Kidney tubule cell (primary cell): ENCODE measurements at regions not wholly inside any gene's neighbourhood (a gene's known extent, or its start where the extent isn't known, plus 50 kb on each side); places are given as distances from the start of the nearest gene placed in this dataset.

ENCODE experiments used
- DNase-seq: peaks from one replicate; pipeline ENCODE4 v3.0.0-alpha.2; 2018; ENCODE audit warnings: low spot score

DNA sequence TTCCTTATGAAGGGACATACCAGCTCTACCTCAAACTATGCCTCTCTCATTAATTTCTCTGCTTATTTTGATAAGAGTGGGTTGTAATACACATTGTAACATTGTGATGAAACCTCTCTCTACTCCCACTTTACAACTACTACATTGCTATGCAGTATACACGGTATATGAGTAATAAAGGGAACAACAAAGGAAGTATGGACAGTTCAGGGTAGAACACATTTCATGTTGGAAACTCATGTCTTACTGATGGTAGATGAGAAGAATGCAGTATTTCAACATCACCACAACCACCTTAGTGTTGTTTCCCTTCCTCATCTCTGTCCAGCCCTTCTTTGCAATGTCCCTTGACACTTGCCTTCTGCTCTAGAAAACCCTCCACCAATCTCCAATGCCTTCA is 515.9 kb upstream of the CELF4 start:
- no peak for DNase-seq

DNA sequence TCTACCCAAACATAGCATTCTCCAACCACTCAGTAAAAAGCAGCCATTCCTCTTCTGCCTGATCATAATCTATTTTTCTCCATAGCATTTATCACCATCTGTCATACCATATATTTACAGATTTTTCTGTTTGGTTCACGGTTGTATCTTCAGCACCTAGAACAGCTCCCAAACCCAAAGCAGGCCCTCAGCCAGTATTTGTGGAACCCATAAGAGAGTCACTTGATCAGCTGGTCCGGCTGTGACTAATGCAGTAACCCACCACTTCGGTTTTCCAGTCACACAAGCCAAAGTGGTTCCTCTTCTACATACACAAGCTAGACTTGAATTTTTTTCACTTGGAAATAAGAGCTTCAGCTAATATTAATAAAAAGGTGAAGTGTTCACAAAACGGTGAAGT is 511.6 kb upstream of the CELF4 start:
- peak; percentile 2 for DNase-seq

DNA sequence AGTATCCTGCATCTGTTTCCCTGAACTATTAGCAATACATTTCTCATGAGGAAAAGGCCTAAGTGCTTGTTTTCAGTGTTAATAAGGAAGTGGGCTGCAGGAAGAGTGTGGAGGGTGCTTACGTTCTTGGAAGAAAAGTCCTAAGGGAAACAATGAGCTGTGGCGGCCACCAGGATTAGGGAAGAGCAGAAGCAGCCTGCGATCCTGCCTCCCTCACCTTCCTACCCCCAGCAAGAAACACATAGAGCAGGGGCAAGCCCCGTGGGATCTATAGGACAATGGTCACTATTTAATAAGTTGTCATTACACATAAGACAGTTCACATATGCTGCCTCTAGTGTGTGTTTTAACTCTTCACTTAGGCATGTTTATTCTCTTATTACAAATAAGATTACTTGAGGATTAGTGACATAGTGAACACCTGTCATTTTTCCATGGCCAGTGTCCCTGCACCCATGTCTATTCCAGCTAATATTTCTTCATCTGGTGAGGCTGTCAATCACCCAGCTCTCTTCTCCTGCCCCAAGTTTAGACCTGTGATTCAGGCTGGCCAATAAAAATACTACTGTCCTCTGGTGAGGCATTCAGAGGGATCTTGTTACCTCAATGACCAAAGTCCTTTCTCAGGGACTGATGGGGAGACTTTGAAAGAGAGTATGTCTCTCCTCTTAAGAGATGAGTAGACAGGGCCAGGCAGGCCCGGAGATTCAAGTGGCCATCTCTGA is 510.9 kb upstream of the CELF4 start:
- DNase-seq, result no peak

DNA sequence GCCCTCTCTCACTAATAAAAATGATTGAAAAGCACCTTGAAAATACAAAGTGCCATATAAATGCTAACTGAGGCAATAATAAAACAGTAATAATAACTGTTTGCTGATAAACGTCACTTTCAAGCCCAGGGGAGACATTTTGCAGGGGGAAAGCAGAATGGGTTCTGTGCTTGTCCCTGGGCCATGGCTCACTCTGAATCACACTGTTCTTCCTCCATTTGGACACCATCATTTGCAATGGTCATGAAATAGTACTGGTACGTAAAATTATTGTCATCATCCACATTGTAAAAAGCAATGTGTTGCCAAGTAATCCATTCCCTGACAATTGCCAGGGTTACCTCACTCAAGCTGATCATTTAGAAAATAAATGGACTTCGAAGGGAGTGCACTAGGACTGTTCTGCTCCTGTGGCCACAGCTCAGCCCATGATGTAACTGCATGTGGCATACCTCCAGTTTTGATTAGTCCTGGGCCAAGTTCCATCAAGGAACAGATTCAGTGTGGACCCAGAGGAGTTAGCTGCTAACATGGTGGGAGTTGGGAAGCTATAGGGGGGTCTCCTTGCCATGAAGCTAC is 508.8 kb upstream of the CELF4 start:
- no peak for DNase-seq

DNA sequence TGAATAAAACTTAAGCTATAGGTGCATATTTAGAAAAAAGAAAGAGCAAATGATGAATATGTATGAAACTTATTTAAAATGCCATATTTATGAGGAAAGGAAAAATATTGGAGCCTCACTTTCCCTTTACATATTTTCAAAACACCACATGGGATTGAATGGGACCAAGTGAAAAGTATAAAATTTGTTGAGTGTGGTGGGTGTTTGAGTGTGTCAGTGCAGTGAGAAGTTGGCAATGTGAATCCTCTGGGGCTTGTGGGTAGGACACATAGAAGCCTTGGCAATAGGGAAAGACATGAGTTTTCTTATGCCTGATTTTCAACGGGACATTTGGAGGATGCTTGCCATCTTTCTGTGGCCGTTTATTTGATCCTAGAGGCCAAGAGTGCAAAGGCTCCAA is 502.2 kb upstream of the CELF4 start:
- DNase-seq, result no peak

DNA sequence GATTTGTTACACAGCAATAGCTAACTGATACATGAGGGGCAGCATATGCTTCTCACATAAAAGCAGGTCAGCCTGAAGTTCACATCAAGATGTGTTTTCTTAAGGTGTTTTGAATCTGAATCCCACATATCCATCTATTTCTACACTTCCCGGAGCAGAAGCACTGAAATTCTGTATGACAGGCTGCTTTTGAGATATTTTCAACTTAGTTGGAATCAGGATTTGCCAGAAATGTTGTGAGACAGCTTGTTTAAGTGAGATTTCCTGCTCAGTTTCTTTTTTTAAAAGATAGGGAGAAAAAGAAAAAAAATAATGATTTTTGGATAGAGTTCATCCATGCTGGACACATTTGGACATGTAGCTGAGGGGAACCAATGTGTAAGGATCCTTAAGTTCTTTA is 501.5 kb upstream of the CELF4 start:
- no peak for DNase-seq

DNA sequence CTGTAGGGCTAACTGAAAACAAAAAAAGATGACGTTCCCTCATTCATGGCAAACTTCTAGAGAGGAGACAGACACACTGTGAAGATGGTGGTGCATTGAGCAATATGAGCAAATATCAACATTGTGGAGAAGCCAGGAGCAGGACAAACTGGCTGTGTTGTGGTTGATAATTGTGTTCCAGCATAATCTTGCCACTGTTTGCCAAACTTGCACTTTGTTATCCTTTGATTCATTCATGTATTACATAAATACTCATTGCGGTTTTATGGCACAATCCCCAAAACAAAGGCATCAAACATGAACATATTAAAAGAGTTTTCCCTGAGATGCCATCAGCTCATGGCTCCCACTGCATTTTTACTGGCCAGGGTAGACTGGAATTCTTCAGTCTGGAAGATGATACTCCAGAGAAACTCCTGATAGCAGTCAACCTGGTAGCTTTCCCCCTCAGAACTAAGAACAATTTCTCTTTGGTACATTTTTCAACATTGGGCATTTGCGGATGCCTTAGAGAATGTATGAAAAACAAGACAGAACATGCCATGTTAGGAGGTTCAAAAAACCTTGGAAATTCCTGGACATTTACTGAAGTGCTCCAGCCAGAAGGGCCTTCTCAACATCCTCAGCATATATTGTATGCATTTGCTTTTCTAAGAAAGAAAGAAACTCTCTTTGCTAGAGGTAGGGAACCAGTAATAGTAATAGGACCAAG is 487.4 kb upstream of the CELF4 start:
- DNase-seq, result no peak

DNA sequence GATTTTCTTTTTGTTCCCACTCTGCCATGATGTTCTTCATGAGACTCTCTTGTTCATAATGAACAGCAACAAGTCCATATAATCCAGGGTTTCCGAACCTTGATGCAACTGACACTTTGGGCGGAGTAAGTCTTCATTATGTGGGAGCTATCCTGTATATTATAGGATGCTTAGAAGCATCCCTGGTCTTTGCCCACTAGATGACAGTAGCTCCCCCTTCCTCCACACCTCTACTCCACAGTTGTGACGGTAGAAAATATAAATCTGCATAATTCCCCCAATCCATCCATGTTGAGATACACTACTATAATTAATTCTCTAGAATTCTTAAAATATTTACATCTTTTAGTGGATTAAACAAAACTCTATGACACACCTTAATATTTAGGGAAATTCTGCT is 482.2 kb upstream of the CELF4 start:
- no peak for DNase-seq

DNA sequence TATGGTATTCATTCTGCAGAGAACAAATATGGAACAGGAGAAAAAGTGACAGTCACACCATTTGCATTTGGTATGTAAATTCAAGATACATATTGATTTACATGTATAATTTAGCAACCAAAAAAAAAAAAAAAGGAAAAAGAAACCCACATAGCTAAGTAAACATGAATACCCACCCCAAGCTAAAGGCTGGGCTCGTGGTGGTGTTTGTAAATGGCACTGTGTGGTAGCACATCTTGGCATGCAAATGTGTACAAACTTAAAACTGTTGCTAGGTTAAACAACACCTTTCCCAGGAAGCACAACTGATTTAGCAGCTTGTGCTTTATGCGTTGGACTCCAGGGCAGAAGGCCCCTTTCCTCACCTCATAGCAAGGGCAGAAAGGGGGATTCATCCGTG is 481.1 kb upstream of the CELF4 start:
- no peak for DNase-seq

DNA sequence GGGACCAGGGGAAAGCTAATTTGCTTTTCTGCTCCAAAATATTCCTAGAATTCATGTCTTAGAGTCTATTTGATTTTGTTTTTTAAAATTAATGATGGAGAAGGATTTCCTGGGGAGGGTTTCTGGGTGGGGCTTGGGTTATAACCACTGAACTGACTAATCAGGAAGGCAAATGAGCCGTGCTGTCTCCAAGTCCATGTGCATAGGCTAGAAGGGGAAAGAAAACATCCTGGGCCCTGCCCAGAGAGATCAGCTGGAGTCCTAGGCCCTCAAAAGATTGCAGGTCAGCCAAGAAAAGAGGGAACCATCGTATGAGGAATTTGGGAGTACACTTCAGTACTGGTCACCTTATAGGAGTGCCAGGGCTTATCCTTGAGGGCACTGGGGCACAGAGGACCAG is 480.2 kb upstream of the CELF4 start:
- no peak for DNase-seq

DNA sequence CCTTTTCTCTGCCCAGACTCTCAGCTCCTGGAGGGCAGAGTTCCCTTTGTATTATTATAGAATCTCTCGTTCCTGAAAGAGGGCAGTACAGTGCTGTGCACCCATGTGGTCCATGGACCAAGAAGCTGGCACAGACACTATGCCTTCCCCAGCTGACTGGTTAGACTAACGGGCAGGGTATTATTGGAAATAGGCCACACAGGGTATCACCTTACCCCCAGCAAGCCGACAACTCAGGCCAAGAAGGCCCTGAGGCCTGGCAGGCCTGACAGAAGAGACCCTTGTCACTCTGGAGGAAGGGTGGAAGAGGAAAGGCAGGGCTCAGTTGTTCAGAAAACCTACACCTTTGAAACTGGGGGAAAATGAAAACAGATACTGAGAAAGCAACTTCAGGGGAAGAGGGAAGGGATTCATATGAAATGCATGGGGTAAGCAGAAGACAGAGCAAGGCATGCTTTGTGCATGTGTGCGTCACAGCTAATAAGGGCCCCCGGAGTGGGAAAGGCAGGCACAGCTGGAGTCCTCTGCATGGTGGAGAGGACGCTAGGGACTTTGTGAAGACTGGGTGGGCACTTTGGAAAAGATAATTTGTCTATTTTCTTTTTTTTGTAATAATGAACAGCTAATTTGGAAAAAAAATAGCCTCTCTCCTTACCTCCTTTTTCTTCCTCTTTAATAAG is 476.8 kb upstream of the CELF4 start:
- no peak for DNase-seq

DNA sequence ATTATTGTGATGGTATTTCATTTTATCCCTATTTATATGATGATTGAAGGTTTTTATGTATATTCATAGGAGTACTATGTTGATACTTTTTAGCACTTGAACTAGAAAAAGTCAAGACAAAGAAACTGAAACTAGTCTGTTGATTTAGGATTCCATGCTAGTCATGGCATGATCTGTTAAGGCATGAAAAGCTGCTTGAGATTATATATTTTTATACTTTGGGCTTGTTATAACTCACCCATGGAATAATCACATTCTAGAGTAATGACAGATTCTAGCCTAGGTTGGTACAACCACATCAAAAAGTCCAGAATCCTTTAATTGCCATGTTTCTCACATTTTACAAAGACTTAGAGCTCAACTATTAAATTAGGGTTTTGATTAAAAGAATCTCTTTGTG is 472.6 kb upstream of the CELF4 start:
- DNase-seq, result no peak

DNA sequence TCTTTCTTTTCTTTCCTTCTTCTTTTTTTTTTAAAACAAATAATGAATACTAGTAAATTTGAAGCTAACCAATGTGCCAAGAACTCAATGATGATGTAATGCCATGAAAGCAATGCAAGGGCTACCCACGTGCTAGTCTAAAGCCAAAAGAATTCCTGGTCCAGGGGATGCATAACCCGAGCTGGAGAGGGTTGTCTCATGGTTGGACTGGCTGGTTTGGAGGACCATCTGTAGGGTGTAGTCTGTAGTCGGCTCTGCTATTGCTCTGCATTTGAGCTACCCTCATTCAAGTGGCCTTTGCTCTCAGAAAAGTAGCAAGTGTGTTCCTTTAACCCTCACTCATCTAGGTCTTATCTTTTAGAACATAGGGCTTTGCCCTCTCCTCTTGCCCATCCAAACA is 469.6 kb upstream of the CELF4 start:
- DNase-seq, result no peak

DNA sequence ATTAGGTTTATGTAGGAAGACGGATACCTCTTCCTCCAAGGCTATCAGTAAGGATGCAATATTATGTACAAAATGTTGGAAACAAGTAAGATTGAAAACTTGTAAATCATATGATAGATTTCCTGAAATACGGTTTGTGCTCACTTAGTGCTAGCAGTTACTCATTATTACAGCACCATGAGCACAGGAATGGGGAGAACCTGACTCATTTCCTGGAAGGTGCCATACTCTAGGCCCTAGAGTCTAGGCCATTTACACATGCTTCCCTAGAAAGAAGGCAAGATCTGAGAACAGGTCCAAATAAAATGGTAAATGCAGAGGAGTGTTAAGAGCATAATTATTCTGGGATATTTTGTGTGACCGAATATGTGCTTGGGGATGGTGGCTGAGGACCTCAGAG is 467.7 kb upstream of the CELF4 start:
- DNase-seq, result peak; percentile 80

DNA sequence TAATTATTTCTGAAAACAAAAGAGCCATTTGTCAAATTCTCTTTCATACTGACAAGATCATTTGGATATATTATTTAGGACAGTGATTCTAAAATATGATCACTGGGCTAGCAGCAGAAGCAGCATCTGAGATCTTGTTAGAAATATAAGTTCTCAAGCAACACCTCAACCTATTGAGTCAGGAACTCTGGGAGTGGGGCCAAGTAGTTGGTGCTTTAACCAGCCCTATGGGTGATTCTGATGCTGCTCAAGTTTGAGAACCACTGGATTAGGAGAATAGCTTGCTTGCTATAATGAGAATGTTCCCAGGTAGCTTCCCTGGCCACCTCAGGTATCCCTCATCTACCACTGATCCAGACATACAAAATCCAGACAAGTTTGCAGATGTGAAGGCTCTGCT is 466.9 kb upstream of the CELF4 start:
- peak; percentile 46 for DNase-seq

DNA sequence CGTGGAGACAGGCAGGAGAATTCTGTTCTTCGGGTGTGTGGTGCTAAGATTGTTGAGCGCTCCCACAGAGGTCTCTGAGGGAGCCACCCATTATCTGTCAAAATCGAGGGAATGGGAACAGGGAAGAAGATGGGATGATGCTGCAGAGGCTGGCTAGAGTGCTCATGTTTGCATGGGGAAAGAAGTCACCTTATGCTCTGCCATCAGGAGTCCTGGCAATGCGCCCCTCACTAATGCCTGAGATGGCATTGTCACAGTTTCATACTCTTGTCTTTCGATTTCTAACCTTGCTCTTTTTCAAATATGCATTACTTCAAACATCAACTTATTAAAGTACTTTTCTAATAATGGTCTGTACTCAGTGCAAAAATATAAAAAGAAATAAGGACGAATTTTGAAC is 463.3 kb upstream of the CELF4 start:
- DNase-seq, result no peak

DNA sequence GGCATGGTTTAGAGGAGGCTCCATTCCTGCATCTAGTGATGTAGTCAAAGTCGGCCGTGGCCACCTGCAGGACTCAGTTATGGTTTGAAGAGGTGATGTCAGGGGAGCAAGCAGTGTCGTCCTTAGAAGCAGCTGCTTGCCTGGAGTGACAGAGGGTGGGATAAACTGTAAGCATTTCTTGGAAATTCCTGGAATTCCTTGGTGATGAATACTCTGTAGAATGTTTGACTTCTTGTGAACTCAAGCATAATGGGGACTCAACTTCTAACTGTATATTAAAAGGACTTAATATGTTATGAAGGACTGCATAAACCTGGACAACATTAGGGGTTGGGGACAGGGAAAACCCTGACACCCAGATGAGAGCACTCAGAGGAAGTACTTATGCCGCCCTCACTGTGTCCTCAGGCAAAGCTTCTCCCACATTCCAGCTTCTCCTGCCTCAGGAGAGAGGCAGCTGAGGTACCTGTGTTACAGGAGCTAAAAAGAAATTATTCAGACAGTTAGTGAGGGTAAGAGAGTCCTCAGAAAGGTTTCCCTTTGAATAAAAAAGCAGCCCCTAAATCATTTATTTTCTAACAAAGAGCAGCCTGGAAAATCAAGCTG is 459.9 kb upstream of the CELF4 start:
- peak; percentile 95 for DNase-seq

DNA sequence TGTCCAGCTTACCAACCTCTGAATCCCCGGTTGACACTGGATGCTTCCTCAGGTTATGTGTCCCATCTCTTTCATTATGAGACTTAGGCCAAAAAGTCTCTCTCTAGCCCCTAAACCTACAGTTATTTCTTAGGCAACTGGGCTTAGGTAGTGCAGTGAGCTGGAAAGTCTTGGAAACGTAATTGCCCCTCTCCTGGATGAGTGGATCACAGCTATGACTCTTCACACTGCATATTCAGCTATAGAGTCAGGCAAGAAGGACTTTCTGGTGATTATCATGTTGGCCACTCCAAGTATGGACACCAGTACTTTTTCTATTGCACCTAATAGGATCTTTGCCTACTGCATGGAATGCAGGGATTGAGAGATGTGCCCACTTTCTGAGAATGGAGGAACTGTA is 458.3 kb upstream of the CELF4 start:
- DNase-seq, result peak; percentile 66

DNA sequence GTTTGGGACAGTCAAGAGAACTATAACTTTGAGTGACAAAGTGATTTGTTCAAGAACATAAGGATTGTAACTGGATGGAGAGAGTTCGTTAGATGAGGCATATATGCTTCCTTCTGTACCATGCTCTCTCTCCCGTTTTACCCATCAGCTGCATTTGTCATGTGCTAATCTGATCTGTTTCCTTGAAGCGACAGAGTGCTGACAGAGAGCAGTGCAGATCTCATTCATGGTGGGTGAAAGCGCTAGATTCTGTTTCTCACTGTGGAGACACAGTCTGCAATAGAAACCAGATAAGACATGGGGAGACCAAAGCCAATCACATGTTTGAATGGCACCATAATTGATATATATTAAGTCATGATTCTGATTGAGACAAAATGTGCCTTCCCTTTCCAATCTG is 456.6 kb upstream of the CELF4 start:
- no peak for DNase-seq

DNA sequence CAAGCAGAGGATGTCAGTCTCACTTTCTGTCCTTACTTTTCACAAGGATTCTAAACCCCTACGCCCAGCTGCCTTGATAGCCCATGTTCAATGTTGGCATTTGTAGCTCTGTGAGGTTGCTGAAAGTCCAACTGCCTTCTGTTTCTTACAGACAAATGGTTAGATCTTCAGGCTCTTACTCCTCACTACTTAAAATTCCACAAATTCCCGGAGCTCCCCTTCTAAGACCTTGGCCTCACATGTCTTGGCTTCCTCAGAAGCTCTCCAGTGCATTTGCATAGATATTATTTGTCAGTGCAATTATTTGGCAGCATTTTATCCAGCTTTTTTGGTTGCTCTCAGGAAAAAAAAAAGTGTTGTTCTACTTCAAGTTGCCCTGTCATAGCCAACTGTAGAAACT is 453.7 kb upstream of the CELF4 start:
- DNase-seq, result no peak

DNA sequence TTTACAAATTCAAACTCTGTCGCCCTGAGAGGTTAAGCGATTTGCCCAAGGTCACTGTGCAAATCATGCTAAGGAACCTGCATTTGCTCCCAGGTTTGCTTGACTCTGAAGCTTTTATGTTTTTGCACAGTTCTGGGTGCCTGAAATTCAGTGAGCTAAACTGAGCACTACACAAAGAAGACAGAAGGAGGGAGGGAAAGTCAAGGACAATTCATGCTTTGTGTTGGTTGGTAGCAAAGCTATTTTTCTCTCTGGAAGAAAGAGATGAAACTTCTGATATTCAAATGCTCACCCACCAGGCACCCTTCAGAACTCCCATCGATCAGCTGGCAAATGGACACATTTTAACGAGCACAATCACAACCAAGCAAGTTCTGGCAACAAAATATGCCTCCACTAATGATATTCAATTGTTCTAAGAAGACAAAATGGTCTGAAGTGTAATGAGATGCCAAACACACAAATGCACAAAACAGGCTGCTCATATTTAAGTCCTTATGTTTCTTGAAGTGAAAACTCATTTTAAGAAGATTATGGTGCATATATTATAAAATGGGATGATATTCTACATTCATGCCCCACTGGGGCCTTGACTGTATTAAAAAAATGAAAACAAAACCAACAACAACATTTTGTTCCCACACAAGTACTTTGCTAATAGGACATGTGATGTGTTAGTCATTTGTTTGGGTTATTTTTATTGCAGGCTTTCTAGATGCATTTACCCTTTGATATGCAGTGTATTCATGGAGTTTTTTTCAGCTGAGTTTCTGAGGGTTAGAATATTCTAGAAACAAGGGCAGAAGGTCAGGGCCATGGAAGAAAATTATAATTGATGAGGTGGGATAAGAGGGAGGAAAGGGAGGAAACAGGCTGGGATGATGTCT is 445.6 kb upstream of the CELF4 start:
- no peak for DNase-seq

DNA sequence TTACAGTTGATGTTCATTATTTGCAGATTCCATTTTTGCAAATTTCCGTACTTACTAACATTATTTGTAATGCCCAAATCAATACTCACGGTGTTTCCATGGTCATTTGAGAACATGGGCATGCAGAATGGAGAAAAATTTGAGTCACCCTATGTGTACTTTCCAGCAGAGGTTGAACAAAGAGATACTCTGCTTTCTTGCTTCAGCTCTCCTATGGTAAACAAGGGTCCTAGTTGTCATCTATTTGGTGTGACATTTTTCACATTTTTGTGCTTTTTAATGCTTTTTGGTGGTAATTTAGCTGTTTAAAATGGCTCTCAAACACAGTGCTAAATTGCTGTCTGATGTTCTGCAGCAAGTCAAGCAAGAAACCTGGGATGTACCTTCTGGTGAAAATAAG is 444.4 kb upstream of the CELF4 start:
- DNase-seq, result no peak
